ENCODE measurements at regions not wholly inside any gene's neighbourhood (a gene's known extent, or its start where the extent isn't known, plus 50 kb on each side); places are given as distances from the start of the nearest gene placed in this dataset.
"Not testable (repeated sequence)": the region's sequence is repeated elsewhere in the genome, so short reads cannot be mapped to it uniquely, and the experiment has no call there.

DNA sequence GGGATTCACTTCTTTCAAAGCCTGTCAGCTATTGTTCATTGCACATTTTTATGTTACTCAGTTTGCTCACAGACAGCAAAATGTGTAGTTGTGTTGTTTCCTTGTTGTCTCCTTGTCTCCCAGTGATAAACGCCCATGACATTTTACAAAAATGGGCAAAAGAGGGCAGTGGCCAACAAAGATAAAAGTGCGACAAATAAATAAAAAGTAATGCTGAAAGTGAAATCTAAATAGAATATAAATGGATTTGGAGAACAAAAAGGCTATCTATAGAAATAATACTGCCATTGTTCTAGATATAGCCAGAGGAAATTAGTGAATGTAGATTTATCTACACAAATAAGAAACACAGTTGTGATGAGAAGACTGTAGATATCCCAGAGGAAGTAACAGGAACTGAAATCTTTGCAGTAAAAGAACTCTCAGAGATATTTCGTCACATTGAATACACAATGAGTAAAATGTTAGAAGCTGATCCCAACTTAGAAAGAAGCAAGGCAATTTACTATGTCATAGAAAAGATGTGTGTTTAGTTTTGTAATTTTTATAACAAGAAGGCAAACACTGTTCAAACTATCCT is 1186.2 kb upstream of the FAM98A start:
- Histone ChIP-seq H3K27me3 (no peaks in the 10 kb centered on the region), H3K27ac (no peak overlapping the region), H3K36me3 (no peaks in the 10 kb centered on the region), H3K4me3 (no peak overlapping the region), H3K4me1 (no peaks in the 10 kb centered on the region), H3K9me3 (peaks cover 0 to 7% (median 0%) of the 10 kb centered on the region in 12 donors)
- WGBS, 4 donors, result 49 to 56% (median 55%) methylated on average over 3 of the region's 3 CpGs
- intact Hi-C loops (cut with DNase I), result no loop called here
- ATAC-seq (no peak), DNase-seq (no peak)
- TF ChIP-seq POLR2A (IDR thresholded peaks at IDR 0.05) (no peak), CTCF (IDR thresholded peaks at IDR 0.05) (no peak)

- Histone ChIP-seq H3K4me3 (no peak overlapping the region), H3K27me3 (no peaks in the 10 kb centered on the region), H3K36me3 (no peaks in the 10 kb centered on the region), H3K27ac (no peak overlapping the region), H3K4me1 (no peaks in the 10 kb centered on the region), H3K9me3 (peaks cover 0 to 7% (median 0%) of the 10 kb centered on the region in 12 donors)
- DNase-seq, result no peak
- intact Hi-C loops (cut with DNase I), result no loop called here
- no peak for TF ChIP-seq CTCF (IDR thresholded peaks at IDR 0.05)
- TF ChIP-seq POLR2A (IDR thresholded peaks at IDR 0.05), result no peak
- WGBS, 4 donors, result 93 to 97% (median 93%) methylated on average over 1 of the region's 1 CpG
- no peak for ATAC-seq
Observed at GRCh38 chr2:34784701-34785100, 1185.6 kb upstream of the FAM98A start.

GRCh38 chr2:34750742-34751141 is 1151.6 kb upstream of the FAM98A start:
- H3K27ac ChIP-seq, H3K9me3 ChIP-seq, H3K36me3 ChIP-seq, H3K4me1 ChIP-seq, H3K27me3 ChIP-seq, ATAC-seq, DNase-seq, H3K4me3 ChIP-seq: not testable (repeated sequence)
- intact Hi-C loops (cut with DNase I), result loop anchor here in 1 of 10 donors (10.0 kb wide), 1 partner anchor 286 kb away; no protein-coding TSS in a partner anchor
- WGBS, 4 donors, result 82 to 91% (median 89%) methylated on average over 7 of the region's 7 CpGs

GRCh38 chr2:34747643-34748042 is 1148.5 kb upstream of the FAM98A start:
- WGBS, 4 donors, result 54 to 72% (median 69%) methylated on average over 3 of the region's 3 CpGs
- Histone ChIP-seq H3K36me3 (no peaks in the 10 kb centered on the region), H3K9me3 (peaks cover 0 to 8% (median 0%) of the 10 kb centered on the region in 12 donors), H3K4me3 (no peak overlapping the region), H3K27ac (no peak overlapping the region), H3K4me1 (no peaks in the 10 kb centered on the region), H3K27me3 (no peaks in the 10 kb centered on the region)
- TF ChIP-seq POLR2A (IDR thresholded peaks at IDR 0.05) (no peak), CTCF (IDR thresholded peaks at IDR 0.05) (no peak)
- no peak for DNase-seq
- ATAC-seq, result no peak
- intact Hi-C loops (cut with DNase I), result no loop called here

GRCh38 chr2:34738691-34739090 is 1139.6 kb upstream of the FAM98A start:
- no peaks in the 10 kb centered on the region for H3K9me3 ChIP-seq
- intact Hi-C loops (cut with DNase I), result no loop called here

More at GRCh38 chr2:34738691-34739090, 1139.6 kb upstream of the FAM98A start:
- no peak for ATAC-seq
- WGBS, 4 donors, result 32 to 62% (median 38%) methylated on average over 3 of the region's 3 CpGs
- TF ChIP-seq POLR2A (IDR thresholded peaks at IDR 0.05) (no peak), CTCF (IDR thresholded peaks at IDR 0.05) (no peak)
- Histone ChIP-seq H3K27ac (no peak overlapping the region), H3K36me3 (no peaks in the 10 kb centered on the region), H3K4me1 (peaks cover 0 to 3% (median 0%) of the 10 kb centered on the region in 12 donors), H3K27me3 (no peaks in the 10 kb centered on the region), H3K4me3 (no peak overlapping the region)
- DNase-seq, result no peak
